Posterior cingulate gyrus (tissue), 11 donors: ENCODE measurements at regions not wholly inside any gene's neighbourhood (a gene's known extent, or its start where the extent isn't known, plus 50 kb on each side); places are given as distances from the start of the nearest gene placed in this dataset.

Experiments
- DNase-seq, 10 donors: peaks; one replicate each; pipeline versions ENCODE4 v3.0.0 to v3.0.0-alpha.2; 2020 to 2021; ENCODE audit warnings: mixed read lengths in 3 of 10
- intact Hi-C: fragments of 100-400 bp; cut with DNase I; formaldehyde crosslinking; loops from one replicate; pipeline ENCODE4 v1.15.1; 2023

- intact Hi-C loops: no loop called here
Measured at GRCh38 chr3:24033818-24034217, 88.7 kb downstream of the NR1D2 start.

GRCh38 chr3:24034464-24034863, 89.4 kb downstream of the NR1D2 start:
- intact Hi-C loops: no loop called here
- DNase-seq: no peak

More at GRCh38 chr3:24033818-24034217, 88.7 kb downstream of the NR1D2 start:
- no peak for DNase-seq

GRCh38 chr3:24037971-24038370, 92.9 kb downstream of the NR1D2 start:
- intact Hi-C loops: no loop called here
- no peak for DNase-seq

- no peak for DNase-seq
- intact Hi-C loops: no loop called here
Measured at GRCh38 chr3:24040311-24040710, 95.2 kb downstream of the NR1D2 start.

GRCh38 chr3:24042174-24043059, 97.3 kb downstream of the NR1D2 start:
- DNase-seq: no peak
- intact Hi-C loops: no loop called here

GRCh38 chr3:24043168-24043567, 98.1 kb downstream of the NR1D2 start:
- intact Hi-C loops: no loop called here
- peak in 1 of 10 donors; percentile 78 for DNase-seq

- intact Hi-C loops: no loop called here
- peak in 6 of 10 donors; percentile 47 to 91 (median 72) for DNase-seq
Measured at GRCh38 chr3:24043985-24044384, 98.9 kb downstream of the NR1D2 start.

- intact Hi-C loops: no loop called here
Measured at GRCh38 chr3:24046214-24046613, 101.1 kb downstream of the NR1D2 start.

GRCh38 chr3:24047513-24047912, 102.4 kb downstream of the NR1D2 start:
- intact Hi-C loops: no loop called here
- DNase-seq: no peak

More at GRCh38 chr3:24046214-24046613, 101.1 kb downstream of the NR1D2 start:
- no peak for DNase-seq

GRCh38 chr3:24048843-24049242, 103.8 kb downstream of the NR1D2 start:
- DNase-seq: no peak
- intact Hi-C loops: no loop called here

- no peak for DNase-seq
- intact Hi-C loops: no loop called here
Measured at GRCh38 chr3:24052446-24052845, 107.4 kb downstream of the NR1D2 start.

GRCh38 chr3:24058940-24059705, 114.0 kb downstream of the NR1D2 start:
- intact Hi-C loops: no loop called here

GRCh38 chr3:24060055-24060454, 115.0 kb downstream of the NR1D2 start:
- DNase-seq: no peak
- intact Hi-C loops: no loop called here

More at GRCh38 chr3:24058940-24059705, 114.0 kb downstream of the NR1D2 start:
- peak in 2 of 10 donors; percentile 16 to 74 for DNase-seq

GRCh38 chr3:24062916-24063315, 117.8 kb downstream of the NR1D2 start:
- no peak for DNase-seq
- intact Hi-C loops: no loop called here
